CD4-positive, alpha-beta T cell treated with Interleukin-4 for 1 hour (primary cell): ENCODE measurements at regions not wholly inside any gene's neighbourhood (a gene's known extent, or its start where the extent isn't known, plus 50 kb on each side); places are given as distances from the start of the nearest gene placed in this dataset.
"Not testable (repeated sequence)": the region's sequence is repeated elsewhere in the genome, so short reads cannot be mapped to it uniquely, and the experiment has no call there.

Experiments
- DNase-seq, 2 donors: peaks; one replicate each; pipeline ENCODE4 v3.0.0-alpha.2; 2020 to 2022

DNA sequence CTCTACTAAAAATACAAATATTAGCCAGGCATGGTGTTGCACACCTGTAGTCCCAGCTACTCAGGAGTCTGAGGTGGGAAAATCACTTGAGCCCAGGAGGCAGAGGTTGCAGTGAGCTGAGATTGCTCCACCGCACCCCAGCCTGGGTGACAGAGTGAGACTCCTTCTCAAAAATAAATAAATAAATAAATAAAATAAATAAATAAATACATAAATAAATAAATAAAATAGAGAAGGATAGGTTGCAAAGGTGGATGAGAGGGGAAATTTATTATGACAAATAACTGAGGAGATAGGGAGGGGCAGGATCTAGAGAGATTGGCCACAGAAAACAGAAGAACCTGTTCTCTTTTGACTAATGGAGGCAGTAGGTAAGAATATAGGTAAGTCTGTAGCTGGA lies 601.6 kb downstream of the LRRC70 start:
- DNase-seq, result not testable (repeated sequence)

DNA sequence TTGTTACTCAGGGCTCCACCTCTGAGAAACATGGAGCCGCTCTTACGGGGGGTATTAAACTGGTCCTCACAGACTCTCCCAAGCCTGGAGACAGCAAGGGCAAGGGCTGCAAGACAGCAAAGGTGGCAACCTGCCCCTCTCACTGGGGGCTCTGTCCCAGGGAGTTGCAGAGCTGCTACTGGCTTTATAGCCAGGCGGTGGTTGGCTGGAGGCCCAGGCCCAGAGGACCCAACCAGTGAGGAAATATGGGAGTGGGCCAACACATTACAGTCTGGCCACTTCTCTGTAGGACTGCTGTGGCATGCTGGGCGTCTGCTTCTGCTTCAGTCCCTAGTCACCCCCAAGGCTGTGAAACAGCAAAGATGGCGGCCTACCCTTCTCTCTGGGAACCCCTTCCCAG lies 597.2 kb downstream of the LRRC70 start:
- no peak for DNase-seq

DNA sequence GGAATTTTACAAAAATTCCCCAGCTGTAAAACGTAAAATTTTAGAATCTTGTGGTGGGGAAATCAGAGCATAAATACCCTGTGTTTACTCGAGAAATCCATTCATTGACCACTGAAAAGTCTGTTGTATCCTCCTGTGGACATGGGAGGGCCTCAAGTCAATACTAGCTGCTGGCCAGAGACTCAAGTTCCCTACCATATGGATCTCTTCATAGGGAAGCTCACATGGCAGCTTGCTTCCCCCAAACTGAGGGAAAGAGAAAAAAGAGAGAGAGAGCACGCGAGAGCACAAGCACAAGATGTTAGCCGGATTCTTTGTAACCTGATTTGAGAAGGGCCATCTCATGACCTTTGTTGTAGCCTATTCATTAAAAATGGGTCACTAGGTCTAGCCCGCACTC lies 591.9 kb downstream of the LRRC70 start:
- no peak for DNase-seq

DNA sequence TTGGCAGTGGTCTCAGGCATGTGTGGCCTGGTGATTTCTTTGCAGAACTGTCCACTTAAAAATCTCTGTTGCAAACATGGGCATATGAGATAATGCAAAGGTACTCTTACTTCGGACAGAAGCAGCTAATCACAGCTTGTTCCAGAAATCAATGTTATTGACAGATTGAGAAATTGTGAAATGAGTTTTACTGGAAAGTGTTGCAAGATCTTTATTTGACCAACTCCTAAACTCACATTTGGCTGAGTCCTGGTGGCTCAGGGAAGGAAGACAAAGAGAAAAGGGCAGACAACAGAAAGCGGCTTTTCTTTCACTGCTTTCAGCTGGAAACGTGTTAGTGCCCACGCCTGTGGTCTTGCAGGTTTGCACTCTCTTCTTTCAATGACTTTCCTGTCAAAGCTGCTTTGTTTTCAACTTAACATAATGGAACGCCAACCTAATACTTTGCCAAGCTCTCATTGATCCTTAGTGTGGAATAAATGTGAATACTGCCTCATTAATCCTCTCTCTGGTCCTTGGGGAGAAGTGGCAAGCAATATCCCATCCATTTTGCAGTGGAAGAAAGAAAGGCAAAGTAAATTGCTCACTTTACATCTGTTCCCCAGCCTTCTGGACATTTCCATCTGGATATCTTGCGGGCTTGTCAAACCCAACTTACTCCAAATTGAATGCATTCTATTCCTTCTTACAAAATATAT lies 586.4 kb downstream of the LRRC70 start:
- DNase-seq, result no peak

DNA sequence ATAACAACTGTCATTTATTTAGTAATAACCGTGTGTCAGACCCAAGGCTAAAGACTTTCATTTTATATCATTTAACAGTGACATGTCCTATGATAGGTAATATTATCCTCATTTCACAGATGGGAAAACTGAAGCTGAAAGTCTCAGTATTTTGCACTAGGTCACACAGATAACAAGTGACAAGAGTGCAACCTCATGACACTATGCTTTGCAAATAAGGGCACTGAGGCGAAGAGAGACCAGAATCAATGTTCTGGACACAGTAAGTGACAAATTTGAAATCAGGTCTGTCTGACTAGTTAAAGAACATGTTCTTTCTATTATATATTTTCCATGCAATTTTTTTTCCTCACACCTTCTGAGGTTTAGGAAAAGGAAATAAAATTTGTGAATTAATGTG lies 585.7 kb downstream of the LRRC70 start:
- DNase-seq, result no peak

DNA sequence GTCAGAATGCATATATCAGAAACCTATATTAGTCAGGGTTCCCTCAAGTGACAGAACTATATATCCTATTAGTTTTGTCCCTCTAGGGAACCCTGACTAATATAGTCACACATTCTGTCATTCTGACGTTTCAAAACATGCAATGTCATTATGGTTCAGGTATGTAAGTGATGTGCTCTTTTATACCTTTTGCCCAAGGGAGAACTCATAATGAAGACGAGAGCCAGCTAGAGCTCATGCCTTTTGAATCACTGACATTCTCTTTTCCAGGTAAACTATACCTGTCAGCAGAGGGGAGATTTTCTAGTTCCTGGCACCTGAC lies 576.7 kb downstream of the LRRC70 start:
- no peak for DNase-seq

DNA sequence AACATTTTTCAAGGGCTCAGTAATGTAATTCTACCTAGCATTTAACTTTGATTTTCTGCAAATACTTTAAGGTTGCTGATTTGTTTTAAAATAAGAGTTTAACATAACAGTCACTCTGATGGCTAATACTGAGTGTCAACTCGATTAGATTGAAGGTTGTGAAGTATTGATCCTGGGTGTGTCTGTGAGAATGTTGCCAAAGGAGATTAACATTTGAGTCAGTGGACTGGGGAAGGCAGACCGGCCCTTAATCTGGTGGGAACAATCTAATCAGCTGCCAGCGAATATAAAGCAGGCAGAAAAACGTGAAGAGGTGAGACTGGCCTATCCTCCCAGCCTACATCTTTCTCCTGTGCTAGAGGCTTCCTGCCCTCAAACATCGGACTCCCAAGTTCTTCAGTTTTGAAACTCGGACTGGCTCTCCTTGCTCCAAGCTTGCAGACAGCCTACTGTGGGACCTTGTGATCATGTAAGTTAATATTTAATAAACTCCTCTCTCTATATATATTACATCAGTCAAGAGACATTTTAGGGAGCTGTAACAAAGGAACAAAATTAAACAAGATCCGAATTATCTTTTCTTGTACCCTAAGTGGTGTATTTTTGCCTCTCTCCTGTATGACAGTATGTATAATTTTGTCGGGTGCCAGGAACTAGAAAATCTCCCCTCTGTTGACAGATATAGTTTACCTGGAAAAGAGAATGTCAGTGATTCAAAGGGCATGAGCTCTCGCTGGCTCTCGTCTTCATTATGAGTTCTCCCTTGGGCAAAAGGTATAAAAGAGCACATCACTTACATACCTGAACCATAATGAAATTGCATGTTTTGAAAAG lies 576.1 kb downstream of the LRRC70 start:
- DNase-seq, result no peak

DNA sequence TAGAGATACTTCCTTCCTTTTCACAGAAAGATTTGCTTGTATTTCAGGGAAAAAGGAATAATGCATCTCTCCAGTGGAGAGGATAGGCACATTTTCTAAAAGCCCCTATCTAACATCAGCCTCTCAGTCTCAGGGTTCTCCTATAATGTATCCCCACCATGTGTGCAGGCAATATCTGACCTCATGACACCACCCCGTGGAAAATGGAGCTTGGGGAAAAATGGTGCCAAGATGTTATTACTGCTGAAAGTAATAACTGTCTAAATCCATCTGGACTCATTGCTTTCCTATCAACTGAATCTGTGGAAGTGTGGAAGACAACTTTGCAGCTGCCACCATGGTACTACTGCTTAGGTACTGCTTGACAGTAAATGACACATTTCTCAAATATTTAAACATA lies 574.3 kb downstream of the LRRC70 start:
- DNase-seq, result no peak

DNA sequence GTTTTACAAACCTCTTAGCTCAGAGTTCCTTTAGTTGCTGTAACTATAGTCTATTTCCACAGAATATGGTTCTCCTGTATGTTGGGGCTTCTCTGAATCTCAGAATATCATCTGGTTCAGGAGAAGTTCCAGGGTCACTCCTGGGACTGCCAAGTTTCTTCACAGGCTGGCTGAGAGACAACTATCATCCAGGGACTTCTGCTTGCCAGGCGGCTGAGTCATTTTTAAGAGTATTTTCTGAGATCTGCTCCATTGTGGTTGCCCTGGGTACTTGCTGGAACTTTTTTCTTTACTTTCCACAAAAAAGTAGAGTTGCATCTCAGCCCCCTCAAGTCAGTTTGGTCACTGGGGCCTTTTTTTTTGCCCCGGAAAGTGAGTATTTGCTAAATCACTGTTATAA lies 566.5 kb downstream of the LRRC70 start:
- DNase-seq, result no peak

DNA sequence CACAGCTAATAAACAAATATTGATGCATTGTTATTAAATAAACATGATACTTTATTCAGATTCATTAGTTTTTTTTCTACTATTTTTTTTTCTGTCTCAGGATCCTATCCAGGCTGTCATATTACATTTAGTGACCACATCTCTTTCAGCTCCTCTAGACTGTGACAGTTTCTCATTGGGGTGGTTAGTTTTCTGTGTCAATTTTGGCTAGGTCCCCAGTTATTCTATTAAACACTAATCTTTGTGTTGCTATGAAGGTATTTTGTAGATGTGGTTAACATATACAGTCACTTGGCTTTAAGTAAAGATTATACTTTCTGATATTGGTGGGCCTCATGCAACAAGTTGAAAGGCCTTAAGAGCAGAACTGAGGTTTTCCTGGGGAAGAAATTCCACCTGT lies 563.0 kb downstream of the LRRC70 start:
- no peak for DNase-seq

DNA sequence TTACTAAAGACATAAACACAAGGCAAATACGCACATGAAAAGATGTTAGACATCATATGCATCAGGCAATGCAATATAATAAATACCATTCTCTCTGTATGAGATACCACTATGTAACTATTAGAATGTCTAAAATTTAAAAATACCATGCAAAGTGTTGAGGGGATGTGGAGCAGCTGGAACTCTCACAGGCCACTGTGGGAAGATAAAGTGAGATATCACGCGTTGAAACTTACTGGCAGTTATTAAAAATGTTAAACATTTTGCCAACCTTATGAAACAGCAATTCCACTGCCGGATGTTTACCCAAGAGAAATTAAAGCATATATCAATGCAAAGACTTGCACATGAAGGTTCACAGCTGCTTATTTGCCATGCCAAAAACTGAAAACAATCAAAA lies 556.7 kb downstream of the LRRC70 start:
- no peak for DNase-seq

DNA sequence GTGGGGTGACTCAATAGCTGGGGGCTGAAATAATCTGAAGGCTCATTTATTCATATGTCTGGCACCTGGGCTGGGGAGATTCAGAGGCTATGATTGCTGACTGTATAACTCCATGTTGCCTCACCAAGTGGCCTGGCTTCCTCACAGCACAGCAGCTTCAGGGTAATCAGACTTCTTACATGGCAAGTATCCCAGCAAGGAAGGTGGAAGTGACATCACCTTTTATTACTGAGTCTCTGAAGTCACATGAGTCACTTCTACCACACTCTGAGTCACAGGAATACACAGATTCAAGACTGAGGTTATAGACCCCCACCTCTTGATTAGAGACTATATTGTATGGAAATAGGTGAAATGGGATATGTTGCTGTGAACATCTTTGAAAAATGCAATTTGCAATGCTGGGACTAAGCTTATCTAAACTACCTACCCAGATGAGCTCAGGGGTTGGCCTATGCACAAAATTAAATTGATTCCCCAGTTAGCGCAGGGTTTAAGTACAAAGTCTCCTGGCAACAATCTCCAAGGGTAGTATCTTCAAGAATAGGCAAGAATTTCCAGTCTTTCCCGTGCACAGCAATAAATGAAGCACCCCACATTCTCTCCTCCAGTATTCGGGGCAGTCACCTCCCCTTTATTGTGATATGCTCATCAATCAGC lies 553.1 kb downstream of the LRRC70 start:
- DNase-seq, result no peak

DNA sequence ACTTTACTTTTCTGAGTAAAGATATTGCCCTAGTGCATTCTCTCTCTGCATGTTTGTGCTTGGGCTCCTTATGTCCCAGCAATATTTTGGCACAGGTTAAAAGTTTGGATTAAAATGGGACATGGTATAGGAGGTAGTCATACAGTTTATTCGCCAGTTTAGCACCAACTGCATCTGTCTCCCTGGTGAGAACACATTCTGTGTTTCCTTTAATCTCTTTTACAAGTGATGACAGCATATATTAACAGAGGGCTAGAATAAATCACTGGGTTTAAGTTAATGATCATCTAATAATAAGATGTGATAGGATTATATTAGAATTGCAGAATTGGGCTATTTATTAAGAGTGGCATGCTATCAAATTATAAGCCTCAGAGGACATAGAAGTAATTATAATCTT lies 550.1 kb downstream of the LRRC70 start:
- no peak for DNase-seq

DNA sequence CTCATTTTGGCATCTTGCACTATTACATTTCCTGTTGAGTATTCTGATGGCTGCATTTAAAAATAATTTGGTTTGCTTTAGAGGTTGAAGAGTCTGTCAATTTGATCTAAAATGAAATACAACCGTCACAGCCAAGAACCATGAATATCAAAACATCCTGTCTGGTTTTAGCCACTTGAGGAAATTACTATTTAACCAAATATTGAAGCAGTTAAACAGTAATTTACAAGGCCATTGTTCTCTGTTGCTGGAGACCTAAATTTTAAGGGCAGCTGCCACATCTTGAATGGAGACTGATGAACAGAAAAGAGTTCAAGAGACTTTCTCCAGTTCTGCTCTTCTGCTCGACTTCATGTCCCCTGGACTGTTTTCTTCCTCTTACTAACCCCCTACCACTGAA lies 549.4 kb downstream of the LRRC70 start:
- no peak for DNase-seq

DNA sequence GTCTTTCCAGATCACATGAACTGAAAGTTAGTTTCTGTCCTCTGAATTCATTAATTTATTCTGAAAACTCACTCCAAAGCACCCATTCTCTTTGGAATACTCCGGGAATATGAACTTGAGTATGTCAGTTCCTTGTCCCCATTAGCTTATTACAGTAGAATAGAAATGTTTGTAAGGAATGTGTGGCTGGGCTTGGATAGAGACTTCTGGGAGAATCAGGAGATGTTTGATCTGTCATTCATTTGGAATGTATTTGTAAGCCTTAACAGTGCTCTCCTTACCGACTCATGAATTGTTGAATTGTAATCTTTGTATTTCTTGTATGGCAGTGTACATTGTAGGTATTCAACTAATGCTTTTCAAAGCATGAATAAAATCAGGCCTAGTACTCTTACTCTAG lies 548.4 kb downstream of the LRRC70 start:
- DNase-seq, result no peak

DNA sequence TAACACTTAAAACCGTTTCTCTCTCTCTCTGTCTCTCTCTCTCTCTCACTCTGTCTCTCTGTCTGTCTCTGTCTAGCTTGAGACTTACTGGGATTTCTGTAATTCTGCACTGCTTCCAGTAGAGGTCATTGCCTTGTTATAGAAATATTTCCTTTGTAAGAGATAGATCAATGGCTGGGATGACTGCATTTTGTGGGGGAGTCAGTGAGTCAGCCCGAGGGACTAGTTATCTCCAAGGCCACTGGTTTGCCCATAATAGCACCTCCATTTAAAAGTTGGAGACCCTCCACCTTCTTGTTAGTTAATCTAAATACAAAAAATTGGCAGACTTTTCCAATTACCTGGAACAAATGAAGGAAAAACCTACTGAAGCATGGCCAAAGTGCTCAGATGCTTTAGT lies 547.2 kb downstream of the LRRC70 start:
- DNase-seq, result no peak

DNA sequence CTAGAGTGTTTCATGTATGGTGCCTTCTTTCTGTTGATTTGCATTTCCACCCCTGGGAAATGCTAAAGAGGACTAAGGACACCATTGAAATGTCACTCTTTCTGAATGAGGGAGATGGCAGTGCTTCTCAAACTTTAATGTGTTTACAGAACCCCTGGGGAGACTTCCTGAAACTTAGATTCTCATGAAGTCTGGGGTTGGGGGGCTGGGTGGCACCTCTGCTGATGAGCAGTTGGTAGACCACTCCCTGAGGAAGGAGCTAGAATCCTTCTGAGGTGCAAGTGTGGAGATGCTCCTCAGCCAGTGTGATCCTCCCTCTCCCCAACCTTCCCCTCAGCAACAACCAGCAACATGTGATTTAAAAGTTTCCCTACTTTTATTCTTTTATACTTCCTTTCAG lies 546.8 kb downstream of the LRRC70 start:
- no peak for DNase-seq

DNA sequence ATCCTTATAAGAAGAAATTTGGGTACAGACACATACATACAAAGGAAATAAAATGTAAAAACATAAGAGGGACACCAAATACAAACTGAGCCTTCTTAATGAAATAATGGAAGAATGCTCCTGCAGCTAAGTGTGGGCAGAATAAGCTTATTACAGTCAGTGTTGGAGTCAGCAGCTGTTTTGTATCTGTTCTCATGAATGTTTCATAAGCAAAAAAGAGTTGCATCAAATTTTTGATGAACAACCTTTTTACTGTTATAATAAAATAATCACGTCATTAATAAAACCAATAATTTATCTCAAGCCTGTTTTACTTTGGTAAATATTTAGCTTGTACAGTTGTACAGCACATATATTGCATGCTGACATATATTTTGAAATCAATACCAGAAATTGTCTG lies 545.6 kb downstream of the LRRC70 start:
- DNase-seq, result no peak

DNA sequence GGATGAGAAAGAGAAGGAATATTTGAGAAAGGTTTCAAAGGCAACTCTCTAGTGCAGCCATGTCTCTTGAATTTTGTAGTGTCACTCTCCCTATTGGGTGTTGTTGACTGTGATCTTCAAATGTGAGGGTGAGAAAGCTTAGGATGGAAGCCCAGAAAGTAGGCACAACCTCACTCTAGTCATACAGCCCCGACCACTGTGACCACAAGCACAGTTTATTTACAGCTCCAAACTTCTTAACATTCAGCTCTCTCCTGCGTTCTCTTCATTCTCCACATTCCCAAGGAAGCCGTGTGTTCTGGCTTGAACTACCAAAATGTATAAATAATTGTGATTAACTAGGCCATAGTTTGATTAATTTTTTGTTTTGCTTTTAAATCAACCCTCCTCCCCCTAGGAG lies 542.9 kb downstream of the LRRC70 start:
- no peak for DNase-seq

DNA sequence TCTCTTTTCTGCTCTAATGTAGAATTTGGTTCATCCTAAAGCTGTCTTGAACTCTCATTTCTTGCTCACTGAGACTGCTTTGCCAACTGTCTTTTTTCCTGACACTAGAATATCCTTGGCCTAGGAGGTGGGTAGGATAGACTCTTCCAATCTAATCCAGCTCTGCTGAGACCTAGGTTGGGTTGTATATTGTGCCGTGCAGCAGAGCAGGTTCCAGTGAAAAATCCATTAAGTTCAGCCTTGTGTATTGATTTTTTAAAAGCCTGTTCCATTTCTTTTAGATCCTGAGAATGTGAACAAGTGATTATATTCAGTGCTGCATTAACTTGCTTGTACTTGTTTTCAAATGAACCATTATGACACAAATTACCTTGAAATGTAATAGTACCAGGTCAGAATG lies 539.6 kb downstream of the LRRC70 start:
- no peak for DNase-seq

DNA sequence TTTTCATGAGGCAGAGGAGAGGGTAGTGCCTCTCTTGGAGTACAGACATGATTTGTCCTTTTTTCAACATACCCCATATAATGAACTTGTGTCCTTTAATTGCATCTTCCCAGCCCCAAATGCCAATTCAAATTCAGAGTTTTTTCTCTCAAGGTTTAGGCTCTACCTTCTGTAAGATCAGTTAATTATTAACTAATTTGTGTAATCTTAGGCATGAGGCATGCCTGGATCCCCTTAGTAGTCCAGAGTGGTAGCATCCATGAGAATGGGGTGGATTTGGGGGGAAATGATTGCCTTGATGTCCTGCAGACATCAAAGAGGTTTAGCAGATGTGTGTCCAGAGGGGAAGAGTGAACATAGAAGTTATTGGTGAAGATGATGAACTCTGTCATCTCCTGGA lies 533.3 kb downstream of the LRRC70 start:
- DNase-seq, result no peak

DNA sequence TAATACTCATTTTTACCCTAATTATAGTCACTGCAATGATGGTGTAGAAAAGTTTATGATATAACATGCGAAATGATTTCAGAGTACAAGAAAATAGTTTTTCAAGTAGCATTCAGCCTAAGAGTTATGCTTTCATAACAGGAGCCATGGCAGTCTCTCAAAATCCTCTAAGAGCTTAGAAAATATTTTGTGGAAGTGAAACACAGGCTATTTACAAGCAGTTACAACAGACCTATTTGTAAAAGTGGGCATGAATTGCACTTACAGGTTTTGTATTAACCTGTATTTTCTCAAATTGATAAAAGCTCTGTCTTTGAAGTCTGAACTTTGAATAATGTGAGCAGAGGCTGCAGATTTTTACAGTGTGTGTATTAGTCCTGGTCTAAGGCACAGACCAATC lies 523.3 kb downstream of the LRRC70 start:
- no peak for DNase-seq

DNA sequence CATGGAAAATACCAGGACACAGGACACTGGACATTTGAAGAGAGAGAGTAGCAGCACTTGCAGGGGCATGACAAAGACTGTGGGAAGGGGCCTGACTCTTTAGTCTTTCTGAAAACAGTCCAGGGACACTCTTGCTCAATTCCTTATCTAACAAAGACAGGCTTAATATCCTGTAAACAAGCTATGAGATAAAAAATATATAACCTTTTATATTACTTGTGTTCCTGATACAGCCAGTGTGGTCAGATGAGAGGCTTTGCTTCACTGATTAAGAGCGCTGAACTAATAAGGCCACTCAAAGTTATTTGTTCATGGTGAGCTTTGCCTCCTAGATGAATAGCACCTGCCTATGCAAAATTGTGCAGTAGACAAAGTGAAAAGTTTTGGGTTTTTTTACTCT lies 518.7 kb downstream of the LRRC70 start:
- no peak for DNase-seq

DNA sequence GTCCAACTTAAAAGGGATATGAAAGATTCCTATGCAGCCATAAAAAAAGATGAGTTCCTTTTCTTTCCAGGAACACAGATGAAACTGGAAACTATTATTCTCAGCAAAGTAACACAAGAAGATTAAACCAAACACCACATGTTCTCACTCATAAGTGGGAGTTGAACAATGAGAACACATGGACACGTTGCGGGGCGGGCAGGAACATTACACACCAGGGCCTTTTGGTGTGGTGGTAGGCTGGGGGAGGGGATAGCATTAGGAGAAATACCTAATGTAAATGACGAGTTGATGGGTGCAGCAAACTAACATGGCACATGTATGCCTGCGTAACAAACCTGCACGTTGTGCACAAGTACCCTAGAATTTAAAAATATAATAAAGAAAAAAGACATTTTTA lies 516.1 kb downstream of the LRRC70 start:
- DNase-seq, result no peak
